OCI-LY3 (cell line): ENCODE measurements at regions not wholly inside any gene's neighbourhood (a gene's known extent, or its start where the extent isn't known, plus 50 kb on each side); places are given as distances from the start of the nearest gene placed in this dataset.

Experiments
- CTCF ChIP-seq: fragments of 200-600, 300-600 bp; sonication (generic); IDR thresholded peaks from 2 replicates; pipeline ENCODE4 v1.5.1; 2014; ENCODE audit warnings: antibody characterized with exemption, low read length, low read depth
- EZH2phosphoT487 ChIP-seq: fragments of 200-600 bp; shearing (Covaris generic); IDR thresholded peaks from 2 replicates; pipeline ENCODE4 v1.6.1; 2018; ENCODE audit warnings: antibody characterized with exemption, mixed run types, low read depth

GRCh38 chr18:37958499-37958898, 392.9 kb upstream of the CELF4 start:
- TF ChIP-seq CTCF, result no peak
- TF ChIP-seq EZH2phosphoT487, result no peak
